ENCODE measurements at regions not wholly inside any gene's neighbourhood (a gene's known extent, or its start where the extent isn't known, plus 50 kb on each side); places are given as distances from the start of the nearest gene placed in this dataset.

- peaks cover 3% of the 10 kb centered on the region for H3K36me3 Mint-ChIP-seq (ENCODE audit: insufficient read depth)
- no peak for TF ChIP-seq CTCF (IDR thresholded peaks at IDR 0.05; ENCODE audit: unreplicated experiment)
- no peak overlapping the region for H3K27ac Mint-ChIP-seq
- DNase-seq (ENCODE audit: low spot score, unreplicated experiment): no peak
- no peaks in the 10 kb centered on the region for H3K4me1 Mint-ChIP-seq (ENCODE audit: low read depth)
- peaks cover 9% of the 10 kb centered on the region for H3K27me3 Mint-ChIP-seq
- H3K9me3 Mint-ChIP-seq (ENCODE audit: low read depth): peaks cover 15% of the 10 kb centered on the region
- H3K4me3 Mint-ChIP-seq (ENCODE audit: low read depth): no peak overlapping the region
These were observed 59.9 kb upstream of the SLC1A4 start for GRCh38 chr2:64929333-64929732.

- Mint-ChIP-seq H3K9me3 (ENCODE audit: low read depth) (peaks cover 15% of the 10 kb centered on the region), H3K27me3 (peaks cover 9% of the 10 kb centered on the region), H3K4me3 (ENCODE audit: low read depth) (no peak overlapping the region), H3K36me3 (ENCODE audit: insufficient read depth) (peaks cover 3% of the 10 kb centered on the region), H3K4me1 (ENCODE audit: low read depth) (no peaks in the 10 kb centered on the region), H3K27ac (no peak overlapping the region)
- no peak for DNase-seq (ENCODE audit: low spot score, unreplicated experiment)
- TF ChIP-seq CTCF (IDR thresholded peaks at IDR 0.05; ENCODE audit: unreplicated experiment): no peak
These were observed 58.9 kb upstream of the SLC1A4 start for GRCh38 chr2:64930258-64930671.

DNA sequence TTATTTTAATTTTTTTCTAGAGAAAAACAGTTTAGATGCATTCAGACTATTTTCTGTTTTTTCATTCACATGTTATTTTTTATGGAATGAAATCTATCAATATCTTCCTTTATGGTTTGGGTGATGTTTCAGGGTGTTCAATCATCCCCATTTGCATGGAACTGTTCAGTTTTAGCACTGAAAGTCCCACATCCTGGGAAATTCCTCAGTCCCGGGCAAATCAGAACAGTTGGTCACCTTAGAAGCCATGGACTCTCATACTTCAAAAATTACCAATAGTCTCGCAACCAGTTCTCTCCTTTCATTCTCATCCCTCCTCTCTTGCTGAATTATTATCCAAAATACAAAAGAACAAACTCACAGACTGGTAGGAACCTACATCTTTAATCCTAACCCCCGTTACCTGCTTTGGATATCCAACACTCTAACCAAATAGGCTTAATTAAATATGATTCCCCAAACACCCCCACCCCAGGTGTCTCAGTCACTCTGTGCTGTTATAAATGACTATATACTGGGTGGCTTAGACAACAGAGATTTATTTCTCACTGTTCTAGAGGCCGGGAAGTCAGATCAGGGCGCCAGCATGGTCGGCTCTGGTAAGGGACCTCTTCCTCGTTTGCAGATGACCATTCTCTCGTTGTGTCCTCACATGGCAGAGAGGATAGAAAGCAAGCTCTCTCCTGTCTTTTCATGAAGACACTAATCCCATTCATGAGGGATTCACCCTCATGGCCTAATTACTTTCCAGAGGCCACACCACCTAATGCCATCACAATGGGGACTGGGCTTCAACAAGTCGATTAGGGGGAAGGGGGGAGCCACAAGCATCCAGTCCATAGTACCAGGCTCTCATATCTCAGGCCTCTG lies 57.7 kb upstream of the SLC1A4 start:
- peaks cover 9% of the 10 kb centered on the region for H3K27me3 Mint-ChIP-seq
- no peak overlapping the region for H3K27ac Mint-ChIP-seq
- no peak overlapping the region for H3K4me3 Mint-ChIP-seq (ENCODE audit: low read depth)
- peaks cover 14% of the 10 kb centered on the region for H3K9me3 Mint-ChIP-seq (ENCODE audit: low read depth)
- no peak for DNase-seq (ENCODE audit: low spot score, unreplicated experiment)
- peaks cover 1% of the 10 kb centered on the region for H3K36me3 Mint-ChIP-seq (ENCODE audit: insufficient read depth)
- no peaks in the 10 kb centered on the region for H3K4me1 Mint-ChIP-seq (ENCODE audit: low read depth)
- no peak for TF ChIP-seq CTCF (IDR thresholded peaks at IDR 0.05; ENCODE audit: unreplicated experiment)

- Mint-ChIP-seq H3K27me3 (peaks cover 9% of the 10 kb centered on the region), H3K36me3 (ENCODE audit: insufficient read depth) (peaks cover under 1% of the 10 kb centered on the region), H3K4me1 (ENCODE audit: low read depth) (no peaks in the 10 kb centered on the region), H3K27ac (no peak overlapping the region), H3K9me3 (ENCODE audit: low read depth) (peaks cover 12% of the 10 kb centered on the region), H3K4me3 (ENCODE audit: low read depth) (no peak overlapping the region)
- TF ChIP-seq CTCF (IDR thresholded peaks at IDR 0.05; ENCODE audit: unreplicated experiment): no peak
- no peak for DNase-seq (ENCODE audit: low spot score, unreplicated experiment)
These were observed 57.2 kb upstream of the SLC1A4 start for GRCh38 chr2:64932116-64932370.

DNA sequence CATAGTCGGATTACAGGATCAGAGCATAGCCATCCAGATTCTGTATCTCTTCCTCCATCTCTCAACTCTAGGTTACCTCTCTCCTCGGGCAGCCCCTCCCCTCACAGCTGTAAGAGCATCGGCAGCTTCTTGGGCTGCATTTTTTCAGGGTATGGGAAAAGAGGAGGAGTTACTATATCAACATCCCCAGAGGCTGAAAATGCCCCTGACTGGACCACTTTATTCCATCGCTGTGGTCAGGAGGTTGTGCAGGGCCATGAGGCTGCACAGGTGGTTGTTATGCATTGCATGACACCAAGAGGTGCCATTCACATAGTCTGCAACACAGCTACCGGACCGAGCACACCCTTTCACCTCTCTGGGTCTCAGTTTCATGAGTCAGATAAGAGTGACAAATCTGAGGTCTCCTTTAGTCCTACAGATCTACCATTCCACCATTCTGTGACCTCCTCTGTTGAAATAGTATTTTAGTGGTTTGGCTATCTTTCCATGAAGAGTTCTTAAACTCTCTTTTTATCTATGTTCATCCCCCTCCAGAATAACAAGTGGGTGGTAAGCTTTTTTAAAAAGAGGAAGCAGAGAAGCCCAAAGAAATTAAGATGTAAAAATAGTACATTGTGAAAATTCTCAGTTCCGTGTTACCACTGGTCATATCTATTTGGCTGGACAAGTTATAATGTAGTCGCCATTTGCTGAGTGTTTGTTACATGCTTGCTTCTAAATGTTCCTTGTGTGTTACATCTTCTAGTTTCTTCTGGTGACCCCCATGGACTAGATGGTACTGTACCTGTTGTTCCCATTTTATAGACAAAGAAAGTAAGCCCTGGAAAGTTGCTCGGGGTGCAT lies 56.6 kb upstream of the SLC1A4 start:
- Mint-ChIP-seq H3K9me3 (ENCODE audit: low read depth) (peaks cover 7% of the 10 kb centered on the region), H3K4me1 (ENCODE audit: low read depth) (no peaks in the 10 kb centered on the region), H3K4me3 (ENCODE audit: low read depth) (no peak overlapping the region), H3K27me3 (peaks cover 9% of the 10 kb centered on the region), H3K36me3 (ENCODE audit: insufficient read depth) (no peaks in the 10 kb centered on the region), H3K27ac (no peak overlapping the region)
- no peak for TF ChIP-seq CTCF (IDR thresholded peaks at IDR 0.05; ENCODE audit: unreplicated experiment)
- no peak for DNase-seq (ENCODE audit: low spot score, unreplicated experiment)
